ENCODE measurements at regions not wholly inside any gene's neighbourhood (a gene's known extent, or its start where the extent isn't known, plus 50 kb on each side); places are given as distances from the start of the nearest gene placed in this dataset.

DNA sequence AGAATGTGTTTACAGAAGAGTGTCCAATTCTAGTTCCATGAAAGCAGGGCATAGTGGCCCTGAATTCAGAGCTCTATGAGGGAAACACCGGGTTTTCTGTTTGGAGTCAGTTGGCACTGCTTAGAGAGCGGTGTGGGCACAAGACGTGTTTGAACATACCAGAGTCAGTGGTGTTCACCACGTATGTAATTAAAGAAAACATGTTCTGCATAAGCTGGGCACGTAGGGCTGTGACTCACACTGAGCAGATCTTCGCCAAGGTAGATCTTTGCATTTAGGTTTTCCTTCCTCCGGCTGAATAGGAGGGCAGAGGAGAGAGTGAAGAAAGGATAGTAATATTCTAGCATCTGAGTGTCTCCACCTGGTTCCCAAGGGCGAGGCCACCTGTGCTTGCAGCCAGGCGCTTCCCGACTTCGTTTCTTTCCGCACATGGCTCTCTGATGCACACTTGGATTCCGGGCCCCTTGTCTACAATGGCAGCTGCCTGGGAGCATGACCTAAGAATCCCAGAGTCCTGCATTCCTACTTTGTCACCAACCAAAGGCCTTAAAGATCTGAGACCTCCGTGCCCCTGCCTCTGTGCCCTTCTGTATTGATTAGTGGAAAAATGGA is 136.2 kb downstream of the ERMARD start:
- peaks cover 7% of the 10 kb centered on the region for H3K9me3 ChIP-seq (ENCODE audit: control insufficient read depth, low read length)
- no peaks in the 10 kb centered on the region for H3K36me3 ChIP-seq (ENCODE audit: control insufficient read depth, insufficient read depth, low read length)
- no peak overlapping the region for H3K27ac ChIP-seq (ENCODE audit: low read depth, low read length, severe bottlenecking)
- H3K4me3 ChIP-seq (ENCODE audit: extremely low read depth, insufficient read depth, low read length, poor library complexity, severe bottlenecking): no peak overlapping the region
- H3K4me1 ChIP-seq (ENCODE audit: control insufficient read depth, insufficient read depth, low read length, poor library complexity, severe bottlenecking): no peaks in the 10 kb centered on the region
- 91 to 97% methylated on average over 12 to 13 of the region's 14 CpGs for WGBS, 2 experiments (ENCODE audit: insufficient coverage in 2 of 2)

GRCh38 chr6:169886631-169887227 is 135.3 kb downstream of the ERMARD start:
- Histone ChIP-seq H3K9me3 (ENCODE audit: control insufficient read depth, low read length) (peaks cover 7% of the 10 kb centered on the region), H3K36me3 (ENCODE audit: control insufficient read depth, insufficient read depth, low read length) (no peaks in the 10 kb centered on the region), H3K27ac (ENCODE audit: low read depth, low read length, severe bottlenecking) (no peak overlapping the region), H3K4me3 (ENCODE audit: extremely low read depth, insufficient read depth, low read length, poor library complexity, severe bottlenecking) (no peak overlapping the region), H3K4me1 (ENCODE audit: control insufficient read depth, insufficient read depth, low read length, poor library complexity, severe bottlenecking) (no peaks in the 10 kb centered on the region)
- WGBS, 2 experiments (ENCODE audit: insufficient coverage in 2 of 2): 82% methylated on average over 14 of the region's 15 CpGs

GRCh38 chr6:169885831-169886230 is 134.4 kb downstream of the ERMARD start:
- WGBS, 2 experiments (ENCODE audit: insufficient coverage in 2 of 2): 87 to 96% methylated on average over 3 to 4 of the region's 4 CpGs
- Histone ChIP-seq H3K36me3 (ENCODE audit: control insufficient read depth, insufficient read depth, low read length) (no peaks in the 10 kb centered on the region), H3K4me3 (ENCODE audit: extremely low read depth, insufficient read depth, low read length, poor library complexity, severe bottlenecking) (no peak overlapping the region), H3K4me1 (ENCODE audit: control insufficient read depth, insufficient read depth, low read length, poor library complexity, severe bottlenecking) (no peaks in the 10 kb centered on the region), H3K9me3 (ENCODE audit: control insufficient read depth, low read length) (peaks cover 4% of the 10 kb centered on the region), H3K27ac (ENCODE audit: low read depth, low read length, severe bottlenecking) (no peak overlapping the region)

DNA sequence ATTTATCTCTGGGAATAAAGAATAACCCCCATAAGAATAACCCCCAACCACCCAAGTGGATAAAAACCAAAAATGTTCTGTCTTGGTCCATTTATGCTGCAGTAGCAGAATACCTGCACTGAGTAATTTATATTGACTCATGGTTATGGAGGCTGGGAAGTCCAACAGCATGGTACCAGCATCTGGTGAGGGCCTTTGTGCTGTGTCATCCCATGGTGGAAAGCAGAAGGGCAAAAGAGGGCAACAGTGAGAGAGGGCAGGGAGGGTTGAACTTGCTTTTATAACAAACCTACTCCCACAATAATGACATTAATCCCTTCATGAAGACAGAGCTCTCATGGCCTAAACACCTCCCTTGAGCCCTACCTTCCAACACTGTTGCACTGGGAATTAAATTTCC is 133.7 kb downstream of the ERMARD start:
- Histone ChIP-seq H3K9me3 (ENCODE audit: control insufficient read depth, low read length) (no peaks in the 10 kb centered on the region), H3K4me1 (ENCODE audit: control insufficient read depth, insufficient read depth, low read length, poor library complexity, severe bottlenecking) (no peaks in the 10 kb centered on the region), H3K27ac (ENCODE audit: low read depth, low read length, severe bottlenecking) (no peak overlapping the region), H3K4me3 (ENCODE audit: extremely low read depth, insufficient read depth, low read length, poor library complexity, severe bottlenecking) (no peak overlapping the region), H3K36me3 (ENCODE audit: control insufficient read depth, insufficient read depth, low read length) (no peaks in the 10 kb centered on the region)

DNA sequence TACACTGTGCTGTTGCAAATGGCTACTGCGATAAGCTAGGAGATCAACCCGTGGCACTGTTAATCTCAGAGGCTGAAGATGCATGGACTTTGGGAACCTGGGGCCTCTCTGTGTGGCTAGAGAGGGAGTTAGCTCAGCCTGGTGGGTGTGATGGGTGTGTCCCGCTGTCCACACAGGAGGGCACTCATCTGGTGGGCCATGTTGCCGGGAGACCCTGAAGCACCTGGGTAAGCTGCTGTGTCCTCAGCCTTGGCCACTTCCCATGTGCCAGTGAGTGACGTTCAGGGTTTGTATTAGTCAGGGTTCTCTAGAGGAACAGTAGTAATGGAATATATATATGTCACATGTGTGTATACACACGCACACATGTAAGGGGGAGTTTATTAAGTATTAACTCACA is 132.7 kb downstream of the ERMARD start:
- Histone ChIP-seq H3K4me1 (ENCODE audit: control insufficient read depth, insufficient read depth, low read length, poor library complexity, severe bottlenecking) (no peaks in the 10 kb centered on the region), H3K4me3 (ENCODE audit: extremely low read depth, insufficient read depth, low read length, poor library complexity, severe bottlenecking) (no peak overlapping the region), H3K27ac (ENCODE audit: low read depth, low read length, severe bottlenecking) (no peak overlapping the region), H3K9me3 (ENCODE audit: control insufficient read depth, low read length) (no peaks in the 10 kb centered on the region), H3K36me3 (ENCODE audit: control insufficient read depth, insufficient read depth, low read length) (no peaks in the 10 kb centered on the region)
- WGBS, 2 experiments (ENCODE audit: insufficient coverage in 2 of 2): 95 to 100% methylated on average over 4 of the region's 6 CpGs

- 84 to 87% methylated on average over 9 of the region's 10 CpGs for WGBS, 2 experiments (ENCODE audit: insufficient coverage in 2 of 2)
- no peak overlapping the region for H3K27ac ChIP-seq (ENCODE audit: low read depth, low read length, severe bottlenecking)
- H3K9me3 ChIP-seq (ENCODE audit: control insufficient read depth, low read length): no peaks in the 10 kb centered on the region
These were observed 131.9 kb downstream of the ERMARD start for GRCh38 chr6:169883316-169883715.

GRCh38 chr6:169881976-169882375 is 130.6 kb downstream of the ERMARD start:
- WGBS, 2 experiments (ENCODE audit: insufficient coverage in 2 of 2): 82 to 83% methylated on average over 12 to 13 of the region's 13 CpGs
- Histone ChIP-seq H3K27ac (ENCODE audit: low read depth, low read length, severe bottlenecking) (no peak overlapping the region), H3K9me3 (ENCODE audit: control insufficient read depth, low read length) (no peaks in the 10 kb centered on the region), H3K4me1 (ENCODE audit: control insufficient read depth, insufficient read depth, low read length, poor library complexity, severe bottlenecking) (no peaks in the 10 kb centered on the region), H3K36me3 (ENCODE audit: control insufficient read depth, insufficient read depth, low read length) (no peaks in the 10 kb centered on the region), H3K4me3 (ENCODE audit: extremely low read depth, insufficient read depth, low read length, poor library complexity, severe bottlenecking) (no peak overlapping the region)

More at GRCh38 chr6:169883316-169883715, 131.9 kb downstream of the ERMARD start:
- Histone ChIP-seq H3K4me1 (ENCODE audit: control insufficient read depth, insufficient read depth, low read length, poor library complexity, severe bottlenecking) (no peaks in the 10 kb centered on the region), H3K36me3 (ENCODE audit: control insufficient read depth, insufficient read depth, low read length) (no peaks in the 10 kb centered on the region), H3K4me3 (ENCODE audit: extremely low read depth, insufficient read depth, low read length, poor library complexity, severe bottlenecking) (no peak overlapping the region)

DNA sequence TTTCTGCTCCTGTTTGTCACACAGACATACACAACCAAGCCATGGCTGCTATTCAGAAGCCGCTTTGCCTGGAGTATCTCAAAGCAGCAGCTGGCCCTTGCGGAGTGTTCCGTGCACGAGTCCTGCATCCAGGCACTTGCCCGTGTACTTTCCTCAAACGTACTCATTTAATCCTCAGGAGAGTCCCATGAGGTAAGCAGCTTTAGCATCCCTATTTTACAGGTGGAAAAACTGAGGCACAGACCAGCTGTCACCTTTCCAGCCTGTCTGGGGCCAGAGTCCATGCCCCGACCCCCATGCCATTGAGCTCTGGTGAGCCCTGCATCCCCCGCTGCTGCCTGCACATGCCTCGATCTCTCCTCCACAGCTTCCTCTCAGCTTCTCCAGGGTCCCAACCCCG is 130.0 kb downstream of the ERMARD start:
- Histone ChIP-seq H3K4me1 (ENCODE audit: control insufficient read depth, insufficient read depth, low read length, poor library complexity, severe bottlenecking) (no peaks in the 10 kb centered on the region), H3K27ac (ENCODE audit: low read depth, low read length, severe bottlenecking) (no peak overlapping the region), H3K9me3 (ENCODE audit: control insufficient read depth, low read length) (no peaks in the 10 kb centered on the region), H3K4me3 (ENCODE audit: extremely low read depth, insufficient read depth, low read length, poor library complexity, severe bottlenecking) (no peak overlapping the region), H3K36me3 (ENCODE audit: control insufficient read depth, insufficient read depth, low read length) (no peaks in the 10 kb centered on the region)
- WGBS, 2 experiments (ENCODE audit: insufficient coverage in 2 of 2): 78 to 90% methylated on average over 6 to 10 of the region's 10 CpGs

- H3K4me3 ChIP-seq (ENCODE audit: extremely low read depth, insufficient read depth, low read length, poor library complexity, severe bottlenecking): no peak overlapping the region
- WGBS, 2 experiments (ENCODE audit: insufficient coverage in 2 of 2): 72 to 97% methylated on average over 4 to 6 of the region's 6 CpGs
- no peaks in the 10 kb centered on the region for H3K9me3 ChIP-seq (ENCODE audit: control insufficient read depth, low read length)
- H3K4me1 ChIP-seq (ENCODE audit: control insufficient read depth, insufficient read depth, low read length, poor library complexity, severe bottlenecking): no peaks in the 10 kb centered on the region
- H3K27ac ChIP-seq (ENCODE audit: low read depth, low read length, severe bottlenecking): no peak overlapping the region
- H3K36me3 ChIP-seq (ENCODE audit: control insufficient read depth, insufficient read depth, low read length): no peaks in the 10 kb centered on the region
These were observed 129.1 kb downstream of the ERMARD start for GRCh38 chr6:169880516-169880915.

- no peaks in the 10 kb centered on the region for H3K9me3 ChIP-seq (ENCODE audit: control insufficient read depth, low read length)
- WGBS, 2 experiments (ENCODE audit: insufficient coverage in 2 of 2): 93 to 97% methylated on average over 11 of the region's 11 CpGs
- no peak overlapping the region for H3K27ac ChIP-seq (ENCODE audit: low read depth, low read length, severe bottlenecking)
- no peaks in the 10 kb centered on the region for H3K36me3 ChIP-seq (ENCODE audit: control insufficient read depth, insufficient read depth, low read length)
- no peaks in the 10 kb centered on the region for H3K4me1 ChIP-seq (ENCODE audit: control insufficient read depth, insufficient read depth, low read length, poor library complexity, severe bottlenecking)
- no peak overlapping the region for H3K4me3 ChIP-seq (ENCODE audit: extremely low read depth, insufficient read depth, low read length, poor library complexity, severe bottlenecking)
These were observed 117.9 kb downstream of the ERMARD start for GRCh38 chr6:169869301-169869700.

GRCh38 chr6:169868458-169868857 is 117.0 kb downstream of the ERMARD start:
- Histone ChIP-seq H3K36me3 (ENCODE audit: control insufficient read depth, insufficient read depth, low read length) (no peaks in the 10 kb centered on the region), H3K4me1 (ENCODE audit: control insufficient read depth, insufficient read depth, low read length, poor library complexity, severe bottlenecking) (no peaks in the 10 kb centered on the region), H3K27ac (ENCODE audit: low read depth, low read length, severe bottlenecking) (no peak overlapping the region), H3K4me3 (ENCODE audit: extremely low read depth, insufficient read depth, low read length, poor library complexity, severe bottlenecking) (no peak overlapping the region), H3K9me3 (ENCODE audit: control insufficient read depth, low read length) (no peaks in the 10 kb centered on the region)
- WGBS, 2 experiments (ENCODE audit: insufficient coverage in 2 of 2): 84 to 90% methylated on average over 18 of the region's 19 CpGs

Measured in mesodermal cell (in vitro differentiated cells).